Endothelial cell of umbilical vein (primary cell): ENCODE measurements at regions not wholly inside any gene's neighbourhood (a gene's known extent, or its start where the extent isn't known, plus 50 kb on each side); places are given as distances from the start of the nearest gene placed in this dataset.

ENCODE experiments used
- BruUV-seq: library from RNA; stranded (reverse); fragments of 400-500 nt; replicated peaks from 2 replicates; lab custom pipeline; 2021; lab: Mats Ljungman, UMichigan
- CTCF ChIA-PET: fragments of 300-600, 350-600 bp; sonication (Branson Sonifier 250); formaldehyde crosslinking; loops from one replicate; lab custom pipeline; 2021; ENCODE audit warnings: antibody characterized with exemption, inconsistent platforms; lab: Charles Lee
- POLR2A ChIA-PET: fragments of 300-600, 350-600 bp; sonication (Branson Sonifier 250); formaldehyde crosslinking; loops from one replicate; lab custom pipeline; 2021; ENCODE audit warnings: antibody characterized with exemption, inconsistent platforms; lab: Charles Lee
- DNase-seq: peaks from one replicate; pipeline ENCODE4 v3.0.0-alpha.2; 2011; ENCODE audit warnings: low read depth, low spot score
- FAIRE-seq: peaks from 2 replicates; lab custom pipeline; 2011; peaks lifted over from hg19 to GRCh38; lab: Jason Lieb, UNC
- H2AFZ ChIP-seq: 2 replicates; pipeline ENCODE4 v1.6.0; 2012; ENCODE audit warnings: low read depth, low read length, control low read depth, inconsistent platforms
- H3K27ac ChIP-seq: 2 replicates; pipeline ENCODE4 v1.5.1; 2011; ENCODE audit warnings: low read depth, mild to moderate bottlenecking, control low read depth, low read length, moderate library complexity; ENCODE audit not compliant: insufficient read depth
- H3K27me3 ChIP-seq, 2 experiments: 2 replicates each; pipeline versions ENCODE4 v1.6.0 to v1.6.1; 2011; ENCODE audit warnings: low read length in 2 of 2, mixed read lengths in 1 of 2; ENCODE audit not compliant: control insufficient read depth in 2 of 2, insufficient read depth in 2 of 2
- H3K36me3 ChIP-seq, 2 experiments: 2 replicates in 1 of 2; 3 replicates in 1 of 2; pipeline ENCODE4 v1.5.1; 2011; ENCODE audit warnings: low read length in 2 of 2, mild to moderate bottlenecking in 1 of 2, moderate library complexity in 1 of 2; ENCODE audit not compliant: control insufficient read depth in 2 of 2, insufficient read depth in 2 of 2; ENCODE audit errors: extremely low read depth in 1 of 2
- H3K4me1 ChIP-seq: 3 replicates; pipeline ENCODE4 v1.5.1; 2011; ENCODE audit warnings: mild to moderate bottlenecking, low read length; ENCODE audit not compliant: control insufficient read depth, insufficient read depth; ENCODE audit errors: extremely low read depth
- H3K4me2 ChIP-seq: 2 replicates; pipeline ENCODE4 v1.6.1; 2011; ENCODE audit warnings: low read length, control low read depth, mixed read lengths; ENCODE audit not compliant: insufficient read depth
- H3K4me3 ChIP-seq, 3 experiments: fragments of 200-600 bp in 1 of 3; sonication (generic), shearing (Covaris generic) in 1 of 3; replicated peaks in 1 of 3; 2 replicates each; pipeline ENCODE4 v1.5.1; 2011 to 2016; ENCODE audit warnings: control low read depth in 3 of 3, low read length in 3 of 3, mild to moderate bottlenecking in 2 of 3, inconsistent platforms in 1 of 3, low read depth in 1 of 3, moderate library complexity in 1 of 3; ENCODE audit not compliant: insufficient read depth in 1 of 3
- H3K79me2 ChIP-seq: 2 replicates; pipeline ENCODE4 v1.6.0; 2012; ENCODE audit warnings: low read length, inconsistent platforms; ENCODE audit not compliant: control insufficient read depth, insufficient read depth
- H3K9ac ChIP-seq: replicated peaks from 2 replicates; pipeline ENCODE3; 2011; ENCODE audit warnings: low read length, control low read depth; ENCODE audit not compliant: insufficient read depth; ENCODE audit errors: extremely low read depth
- H3K9me1 ChIP-seq: replicated peaks from 3 replicates; pipeline ENCODE4 v1.6.0; 2011; ENCODE audit warnings: mild to moderate bottlenecking, low read length; ENCODE audit not compliant: control insufficient read depth, insufficient read depth; ENCODE audit errors: extremely low read depth
- H3K9me3 ChIP-seq: replicated peaks from 2 replicates; pipeline ENCODE4 v1.5.1; 2012; ENCODE audit warnings: low read length, inconsistent platforms; ENCODE audit not compliant: control insufficient read depth, insufficient read depth
- H4K20me1 ChIP-seq: replicated peaks from 2 replicates; pipeline ENCODE3; 2011; ENCODE audit warnings: mild to moderate bottlenecking, low read length; ENCODE audit not compliant: control insufficient read depth, insufficient read depth; ENCODE audit errors: extremely low read depth
- EZH2 ChIP-seq: IDR thresholded peaks from 2 replicates; pipeline ENCODE4 v1.6.1; 2012; ENCODE audit warnings: borderline replicate concordance, low read depth, mild to moderate bottlenecking, moderate library complexity, low read length, inconsistent platforms; ENCODE audit not compliant: severe bottlenecking
- FOS ChIP-seq: IDR thresholded peaks from 2 replicates; pipeline ENCODE4 v1.6.1; 2011; ENCODE audit warnings: mild to moderate bottlenecking, low read length, moderate library complexity, borderline replicate concordance; ENCODE audit not compliant: insufficient read depth
- GATA2 ChIP-seq: IDR thresholded peaks from 2 replicates; pipeline ENCODE4 v1.7.0; 2011; ENCODE audit warnings: low read depth, mild to moderate bottlenecking, moderate library complexity, mixed read lengths, low read length; ENCODE audit not compliant: insufficient read length, insufficient read depth
- JUN ChIP-seq: IDR thresholded peaks from 2 replicates; pipeline ENCODE4 v1.6.1; 2011; ENCODE audit warnings: borderline replicate concordance, low read depth; ENCODE audit not compliant: insufficient read length, insufficient read depth
- MYC ChIP-seq: IDR thresholded peaks from one replicate; pipeline ENCODE4 v1.6.1; 2011; ENCODE audit warnings: mild to moderate bottlenecking, low read depth, low read length
- POLR2A ChIP-seq: IDR thresholded peaks from 2 replicates; pipeline ENCODE4 v1.6.1; 2012; ENCODE audit warnings: low read depth, mild to moderate bottlenecking, control low read depth, low read length
- POLR2AphosphoS5 ChIP-seq: IDR thresholded peaks from 2 replicates; pipeline ENCODE4 v1.6.1; 2012; ENCODE audit warnings: low read depth, mild to moderate bottlenecking, control low read depth, low read length, moderate library complexity; ENCODE audit not compliant: insufficient read depth
- dilution Hi-C: fragments of 300-500 bp; cut with MboI; formaldehyde crosslinking; loops from one replicate; pipeline ENCODE4 v1.15.0; 2019; ENCODE audit warnings: low sequenced_read_pairs; ENCODE audit not compliant: extremely low pct_ligation_motif_present
- intact Hi-C: fragments of 100-400 bp; cut with micrococcal nuclease; formaldehyde crosslinking; loops from one replicate; pipeline ENCODE4 v1.10.0; 2022
- TF ChIP-seq, protein P1 (sequence below), 2 donors: IDR thresholded peaks; 1 replicate in 1 of 2; 2 replicates in 1 of 2; pipeline ENCODE4 v1.5.1; 2011; ENCODE audit warnings: low read length in 2 of 2, mild to moderate bottlenecking in 2 of 2, moderate library complexity in 2 of 2, control low read depth in 1 of 2, inconsistent platforms in 1 of 2, low read depth in 1 of 2; ENCODE audit not compliant: insufficient read depth in 1 of 2; ENCODE audit errors: extremely low read depth in 1 of 2
- TF ChIP-seq, protein P2 (sequence below): IDR thresholded peaks from 2 replicates; pipeline ENCODE4 v1.6.1; 2011; ENCODE audit not compliant: insufficient read depth, insufficient read length

DNA sequence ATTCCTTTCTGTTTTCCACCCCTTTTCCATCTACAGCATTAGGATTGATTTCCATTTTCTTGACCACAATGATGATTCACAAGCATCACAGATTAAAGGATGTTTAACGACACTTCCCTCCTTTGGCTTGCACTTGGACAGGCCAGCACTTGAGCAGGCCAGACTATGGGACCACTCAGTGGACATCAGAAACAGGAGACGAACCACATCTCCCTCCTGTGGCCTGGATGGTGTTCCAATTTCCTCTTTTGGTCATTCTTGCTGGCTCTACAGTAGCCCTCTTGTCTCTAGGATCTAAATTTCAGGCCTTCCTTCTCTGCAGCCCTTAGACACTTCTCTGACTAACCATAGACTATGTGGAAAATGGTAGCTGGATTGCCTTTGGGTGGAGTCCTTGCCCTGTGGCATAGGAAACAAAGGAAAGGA, 78.8 kb upstream of the BOC start:
- TF ChIP-seq MYC (no peak), GATA2 (no peak)
- H4K20me1 ChIP-seq, result no peaks in the 10 kb centered on the region
- no peak overlapping the region for H3K27ac ChIP-seq
- H3K4me1 ChIP-seq, result no peaks in the 10 kb centered on the region
- no peak for DNase-seq
- ChIA-PET CTCF (interaction anchor here (6.3 kb wide), 1 partner anchor 156 kb away, joined by 90 read pairs; no protein-coding TSS in a partner anchor), POLR2A (no interaction called here)
- H3K4me3 ChIP-seq, result no peak overlapping the region
- intact Hi-C loops, result no loop called here
- H3K79me2 ChIP-seq, result no peaks in the 10 kb centered on the region
- no TSS peak for BruUV-seq
- no peak overlapping the region for H3K4me2 ChIP-seq
- no peak for FAIRE-seq
- H2AFZ ChIP-seq, result no peak overlapping the region
- H3K9me1 ChIP-seq, result no peaks in the 10 kb centered on the region
- no peak overlapping the region for H3K9ac ChIP-seq
- H3K27me3 ChIP-seq, result no peaks in the 10 kb centered on the region
- dilution Hi-C loops, result no loop called here
- no peaks in the 10 kb centered on the region for H3K9me3 ChIP-seq
- H3K36me3 ChIP-seq, result no peaks in the 10 kb centered on the region

DNA sequence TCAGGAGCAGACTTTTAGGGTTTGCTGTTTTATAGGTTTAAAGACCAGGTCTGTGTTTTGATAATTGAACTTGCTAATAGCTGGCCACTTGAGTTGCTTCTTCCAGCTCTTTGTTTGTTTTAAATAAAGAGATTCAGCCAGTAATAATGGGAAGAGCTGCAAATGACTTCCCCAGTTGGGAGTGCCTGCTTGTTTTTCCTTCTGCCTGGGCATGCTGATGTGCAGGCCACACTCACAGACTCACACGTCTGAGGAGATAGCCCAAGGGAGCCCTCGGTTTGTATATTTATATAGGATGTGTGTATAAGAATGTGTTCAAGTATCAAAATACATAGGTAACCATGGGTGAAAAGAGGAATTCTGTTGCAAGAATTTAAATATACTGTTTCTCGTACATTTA, 78.2 kb upstream of the BOC start:
- Histone ChIP-seq H3K4me2 (no peak overlapping the region), H3K4me1 (no peaks in the 10 kb centered on the region), H3K9me1 (no peaks in the 10 kb centered on the region), H4K20me1 (no peaks in the 10 kb centered on the region), H2AFZ (no peak overlapping the region), H3K27me3 (no peaks in the 10 kb centered on the region), H3K36me3 (no peaks in the 10 kb centered on the region), H3K27ac (no peak overlapping the region), H3K4me3 (no peak overlapping the region), H3K79me2 (no peaks in the 10 kb centered on the region), H3K9me3 (no peaks in the 10 kb centered on the region), H3K9ac (no peak overlapping the region)
- TF ChIP-seq GATA2 (no peak), MYC (no peak), JUN (no peak), EZH2 (no peak), FOS (no peak), POLR2AphosphoS5 (no peak), POLR2A (no peak)
- TF ChIP-seq, protein P1, sequence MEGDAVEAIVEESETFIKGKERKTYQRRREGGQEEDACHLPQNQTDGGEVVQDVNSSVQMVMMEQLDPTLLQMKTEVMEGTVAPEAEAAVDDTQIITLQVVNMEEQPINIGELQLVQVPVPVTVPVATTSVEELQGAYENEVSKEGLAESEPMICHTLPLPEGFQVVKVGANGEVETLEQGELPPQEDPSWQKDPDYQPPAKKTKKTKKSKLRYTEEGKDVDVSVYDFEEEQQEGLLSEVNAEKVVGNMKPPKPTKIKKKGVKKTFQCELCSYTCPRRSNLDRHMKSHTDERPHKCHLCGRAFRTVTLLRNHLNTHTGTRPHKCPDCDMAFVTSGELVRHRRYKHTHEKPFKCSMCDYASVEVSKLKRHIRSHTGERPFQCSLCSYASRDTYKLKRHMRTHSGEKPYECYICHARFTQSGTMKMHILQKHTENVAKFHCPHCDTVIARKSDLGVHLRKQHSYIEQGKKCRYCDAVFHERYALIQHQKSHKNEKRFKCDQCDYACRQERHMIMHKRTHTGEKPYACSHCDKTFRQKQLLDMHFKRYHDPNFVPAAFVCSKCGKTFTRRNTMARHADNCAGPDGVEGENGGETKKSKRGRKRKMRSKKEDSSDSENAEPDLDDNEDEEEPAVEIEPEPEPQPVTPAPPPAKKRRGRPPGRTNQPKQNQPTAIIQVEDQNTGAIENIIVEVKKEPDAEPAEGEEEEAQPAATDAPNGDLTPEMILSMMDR (IDR thresholded peaks at IDR 0.05; ENCODE audit: extremely low read depth in 1 of 2, insufficient read depth in 1 of 2, low read depth in 1 of 2, low read length in 2 of 2), result no peak
- TF ChIP-seq, protein P2, sequence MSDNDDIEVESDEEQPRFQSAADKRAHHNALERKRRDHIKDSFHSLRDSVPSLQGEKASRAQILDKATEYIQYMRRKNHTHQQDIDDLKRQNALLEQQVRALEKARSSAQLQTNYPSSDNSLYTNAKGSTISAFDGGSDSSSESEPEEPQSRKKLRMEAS, result no peak
- BruUV-seq, result no TSS peak
- dilution Hi-C loops (no loop called here), intact Hi-C loops (no loop called here)
- DNase-seq, result no peak
- ChIA-PET POLR2A (no interaction called here), CTCF (interaction anchor here (0.6 to 6.3 kb wide), 2 partner anchors 156 to 489 kb away, joined by 3 to 90 read pairs; no protein-coding TSS in a partner anchor)
- FAIRE-seq, result no peak
